GM21528 (cell line): ENCODE measurements at regions not wholly inside any gene's neighbourhood (a gene's known extent, or its start where the extent isn't known, plus 50 kb on each side); places are given as distances from the start of the nearest gene placed in this dataset.
"Not testable (repeated sequence)": the region's sequence is repeated elsewhere in the genome, so short reads cannot be mapped to it uniquely, and the experiment has no call there.

Source experiments
- ATAC-seq: cut with Tn5 transposase; IDR thresholded peaks from one replicate; pipeline ENCODE4 v1.9.1; 2021; ENCODE audit warnings: mild to moderate bottlenecking, moderate library complexity; ENCODE audit not compliant: unreplicated experiment, low FRiP score

DNA sequence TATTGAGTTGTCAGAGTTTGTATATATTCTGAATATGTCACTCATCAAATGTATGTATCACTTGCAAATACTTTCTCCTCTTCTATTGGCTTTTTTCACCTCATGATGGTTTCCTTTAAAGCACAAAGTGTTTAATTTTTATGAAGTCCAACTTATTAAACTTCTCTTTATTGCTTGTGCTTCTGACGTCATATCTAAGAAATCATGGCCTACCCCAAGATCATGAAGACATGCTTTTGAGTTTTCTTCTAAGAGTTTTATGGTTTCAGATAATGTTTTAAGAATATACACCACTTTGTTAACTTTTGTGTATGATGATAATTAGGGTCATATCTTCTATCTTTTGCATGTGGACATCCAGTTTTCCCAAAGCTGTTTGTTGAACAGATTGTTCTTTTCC, 417.2 kb upstream of the ATP10A start:
- no peak for ATAC-seq

DNA sequence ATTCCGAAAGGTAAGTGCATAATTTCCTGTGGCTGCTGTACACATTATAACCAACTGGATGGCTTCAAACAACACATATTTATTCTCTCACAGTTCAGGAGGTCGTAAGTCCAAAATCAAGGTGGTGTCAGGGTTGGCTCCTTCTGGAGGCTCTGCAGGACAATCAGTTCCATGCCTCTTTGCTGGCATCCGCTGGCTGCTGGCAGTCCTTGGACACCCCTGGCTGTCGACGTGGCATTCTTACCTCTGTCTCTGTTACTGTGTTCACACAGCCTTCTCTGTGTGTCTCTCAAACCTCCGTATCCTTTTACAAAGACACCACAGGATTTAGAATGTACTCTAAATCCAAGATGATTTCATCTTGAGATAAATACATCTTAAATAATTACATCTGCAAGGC, 398.8 kb upstream of the ATP10A start:
- ATAC-seq = no peak

DNA sequence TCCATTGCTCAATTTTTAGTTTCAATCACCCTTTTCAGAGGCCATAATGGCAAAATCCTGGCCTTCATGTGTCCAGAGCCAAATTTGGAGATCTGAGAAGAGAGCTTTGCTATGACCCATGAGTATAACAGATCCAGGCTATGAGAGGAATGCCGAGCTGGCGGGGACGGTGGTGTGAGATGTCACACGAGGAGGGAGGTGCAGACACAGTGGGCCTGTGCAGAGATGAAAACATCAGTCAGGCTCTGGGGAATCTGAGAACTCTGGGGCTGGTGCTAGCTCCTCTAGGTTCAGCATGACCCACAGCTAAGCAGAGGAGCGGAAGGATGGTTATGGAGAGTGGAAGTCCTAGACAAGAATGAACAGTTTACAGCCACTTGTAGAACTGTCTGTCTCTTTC, 398.3 kb upstream of the ATP10A start:
- no peak for ATAC-seq

DNA sequence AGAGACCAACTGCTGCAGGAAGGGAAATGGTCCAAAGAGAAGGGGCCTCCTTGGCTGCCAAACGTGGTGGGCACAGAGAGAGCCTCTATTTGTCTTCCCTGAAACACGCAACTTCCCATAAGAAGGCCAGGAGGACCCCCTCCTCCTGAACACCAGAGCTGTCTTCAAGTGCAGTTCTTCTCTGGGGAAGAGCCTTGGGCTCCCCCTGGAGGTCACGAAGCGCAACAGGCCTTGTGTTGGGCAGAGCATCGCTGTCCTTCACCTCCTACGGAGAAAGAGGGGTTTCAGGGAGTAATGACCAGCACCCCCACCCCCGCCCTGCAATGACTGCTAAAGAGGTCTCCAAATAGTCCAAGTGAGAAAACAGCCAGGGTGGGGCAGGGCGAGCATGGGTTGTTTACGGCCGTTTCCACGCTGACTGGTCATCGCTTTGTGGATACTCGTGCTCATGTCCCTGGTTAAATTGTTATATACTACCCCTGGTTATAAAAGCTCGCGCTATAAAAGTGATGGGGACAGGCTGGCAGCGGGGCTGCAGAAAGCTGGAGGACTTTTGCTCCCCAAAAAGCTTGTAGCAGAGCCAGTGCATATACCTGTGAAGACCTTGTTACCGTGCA, 397.5 kb upstream of the ATP10A start:
- ATAC-seq = no peak

DNA sequence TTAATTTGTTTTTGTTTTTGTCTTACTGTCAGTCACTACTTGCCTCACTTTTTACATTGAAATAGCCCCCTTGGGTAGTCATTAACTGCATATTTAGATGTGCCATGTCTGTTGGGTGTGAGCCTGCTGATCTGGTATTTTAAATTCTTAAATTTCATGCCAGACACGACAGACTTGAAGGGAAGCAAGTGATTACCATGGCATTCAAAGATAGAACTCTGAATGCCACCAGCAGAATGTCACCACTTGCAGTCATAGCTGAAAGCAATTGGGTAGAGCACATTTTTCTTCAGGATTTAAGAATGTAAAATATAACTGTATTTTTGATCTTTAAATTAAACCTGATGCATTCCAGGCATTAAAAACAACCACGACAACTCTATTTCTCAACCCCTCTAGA, 396.5 kb upstream of the ATP10A start:
- no peak for ATAC-seq

DNA sequence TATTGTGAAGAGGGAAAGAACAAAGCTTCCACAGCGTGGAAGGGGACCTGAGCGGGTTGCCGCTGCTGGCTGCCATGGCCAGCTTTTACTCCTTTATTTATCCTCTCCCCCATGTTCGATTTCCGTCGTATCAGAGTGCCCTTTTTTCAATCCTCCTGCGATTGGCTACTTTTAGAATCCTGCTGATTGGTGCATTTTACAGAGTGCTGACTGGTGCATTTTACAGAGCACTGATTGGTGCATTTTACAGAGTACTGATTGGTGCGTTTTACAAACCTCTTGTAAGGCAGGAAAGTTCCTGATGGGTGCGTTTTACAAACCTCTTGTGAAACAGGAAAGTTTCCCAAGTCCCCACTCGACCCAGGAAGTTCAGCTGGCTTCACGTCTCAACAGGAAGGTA, 381.7 kb upstream of the ATP10A start:
- ATAC-seq = not testable (repeated sequence)

DNA sequence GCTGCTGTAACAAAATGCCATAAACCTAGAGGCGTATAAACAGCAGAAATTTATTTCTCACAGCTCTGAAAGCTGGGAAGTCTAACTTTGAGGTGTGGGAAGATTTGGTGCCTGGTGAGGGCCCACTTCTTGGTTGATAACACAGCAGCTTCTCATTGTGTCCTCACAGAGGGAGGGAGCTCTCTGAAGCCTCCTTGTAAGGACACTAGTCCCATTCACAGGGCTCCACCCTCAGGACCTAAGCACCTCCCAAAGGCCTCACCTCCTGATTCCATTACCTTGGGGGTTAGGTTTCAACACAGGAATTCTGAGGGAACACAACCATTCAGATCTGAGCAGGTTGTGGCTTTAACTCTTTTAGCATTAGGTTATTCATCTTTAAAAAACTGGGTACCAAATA, 380.3 kb upstream of the ATP10A start:
- no peak for ATAC-seq

DNA sequence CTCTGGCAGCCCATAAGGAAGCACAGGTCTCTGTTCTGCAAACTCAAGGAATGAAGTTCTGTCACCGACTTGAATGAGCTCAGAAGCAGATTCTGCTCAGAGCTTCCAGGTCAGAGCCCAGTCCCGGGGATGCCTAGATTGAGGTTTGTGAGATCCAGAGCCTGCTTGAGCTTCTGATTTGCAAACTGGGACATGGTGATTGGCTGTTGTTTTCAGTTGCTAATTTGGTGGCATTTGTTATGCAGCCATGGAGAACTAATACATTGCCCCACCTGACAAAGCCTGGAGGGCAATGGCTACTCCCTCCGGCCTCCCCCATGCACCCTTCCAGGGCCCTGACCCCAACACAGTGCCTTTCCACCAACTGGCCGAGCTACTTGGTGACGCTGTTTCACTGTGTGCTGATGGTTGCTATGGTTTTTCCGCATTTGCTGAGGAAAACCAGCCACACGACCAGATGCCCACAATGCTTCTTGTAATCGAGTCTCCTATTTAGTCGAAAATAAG, 379.5 kb upstream of the ATP10A start:
- ATAC-seq = no peak

DNA sequence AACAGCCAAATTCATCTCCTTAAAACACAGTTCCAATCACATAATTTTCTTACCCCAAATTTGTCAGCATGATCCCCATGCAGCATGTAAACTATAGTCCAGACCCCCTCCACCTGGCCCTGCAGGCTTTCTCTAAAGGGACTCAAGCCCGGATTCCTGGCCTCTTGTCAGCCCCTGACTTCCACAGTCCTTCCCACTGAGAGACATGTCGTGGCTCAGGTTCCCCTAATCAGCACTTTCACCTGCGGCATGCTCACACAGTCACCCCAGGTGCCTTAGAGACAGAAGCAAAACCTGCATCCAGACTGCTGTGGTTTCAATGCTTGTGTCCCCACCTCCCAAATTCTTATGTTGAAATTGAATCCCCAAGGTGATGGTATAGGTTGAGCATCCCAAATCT, 372.7 kb upstream of the ATP10A start:
- ATAC-seq = no peak

DNA sequence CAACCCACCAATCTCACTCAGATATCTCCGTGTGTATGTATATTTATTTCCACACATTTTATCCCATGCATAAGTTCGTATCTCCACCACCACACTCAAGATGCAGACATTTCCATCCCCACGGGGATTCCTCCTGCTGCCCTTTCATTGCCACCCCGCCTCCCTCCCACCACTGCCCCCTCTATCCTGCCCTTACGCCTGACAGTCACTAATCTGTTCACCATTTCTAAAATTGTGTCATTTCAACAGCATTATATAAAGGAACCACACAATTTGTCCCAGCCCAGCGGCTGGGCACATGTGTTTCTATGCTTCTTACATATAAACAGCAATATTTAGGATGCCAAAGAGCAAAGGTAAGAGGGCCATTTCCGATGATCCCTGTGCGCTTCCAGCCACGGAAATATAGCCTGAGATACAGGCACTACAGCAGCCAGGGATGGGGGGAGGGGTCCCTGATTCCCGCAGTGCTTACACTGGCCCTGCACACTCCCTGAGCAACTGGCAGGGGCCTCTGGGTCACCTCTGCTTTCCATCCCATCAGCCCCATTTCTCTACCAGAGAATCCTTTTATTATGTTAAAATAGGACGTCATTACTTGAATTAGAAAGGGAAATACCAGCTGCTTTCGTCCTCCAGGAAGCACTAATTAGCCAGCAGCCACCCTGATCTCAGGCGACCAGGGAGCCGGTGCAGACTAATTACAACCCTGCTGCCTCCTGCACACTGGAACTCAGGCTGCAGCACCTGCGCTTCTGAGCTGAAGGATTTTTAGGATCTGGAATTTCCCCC, 372.0 kb upstream of the ATP10A start:
- ATAC-seq = no peak

DNA sequence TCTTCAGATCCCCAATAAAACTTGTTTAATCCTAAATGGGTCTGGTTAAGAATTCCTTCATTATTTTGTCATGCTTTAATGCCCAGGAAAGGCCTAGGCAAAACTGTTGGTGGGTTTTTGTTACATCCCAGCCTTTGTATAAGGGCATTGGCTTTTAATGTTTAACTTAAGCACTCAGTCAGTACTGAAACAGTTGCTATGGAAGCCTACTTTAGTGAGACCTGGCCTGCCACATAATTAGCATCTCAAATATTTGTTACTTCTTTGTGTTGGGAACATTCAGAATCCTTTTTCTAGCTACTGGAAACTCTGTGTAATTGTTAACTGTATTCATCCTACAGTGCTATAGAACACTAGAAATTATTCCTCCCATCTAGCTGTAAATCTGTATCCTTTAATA, 369.6 kb upstream of the ATP10A start:
- ATAC-seq = no peak

DNA sequence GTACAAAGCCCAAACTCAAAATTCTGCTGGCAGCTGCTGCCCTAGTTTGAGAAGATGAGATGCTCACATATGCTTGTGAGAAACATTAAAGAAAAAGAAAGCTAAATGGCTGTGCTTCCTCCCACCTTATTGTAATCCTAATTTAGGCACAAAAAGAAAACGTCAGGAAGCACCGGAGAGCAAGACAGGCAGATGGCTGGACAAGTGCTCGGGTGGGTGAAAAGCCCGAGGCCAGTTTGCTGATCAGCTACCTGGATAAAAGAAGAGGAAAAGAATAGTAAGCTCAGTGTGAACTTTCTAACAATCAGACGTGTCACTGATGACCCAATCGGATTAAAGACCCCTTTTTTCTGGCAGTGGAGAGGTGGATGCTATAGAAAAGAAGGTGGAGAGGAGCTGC, 368.0 kb upstream of the ATP10A start:
- no peak for ATAC-seq

DNA sequence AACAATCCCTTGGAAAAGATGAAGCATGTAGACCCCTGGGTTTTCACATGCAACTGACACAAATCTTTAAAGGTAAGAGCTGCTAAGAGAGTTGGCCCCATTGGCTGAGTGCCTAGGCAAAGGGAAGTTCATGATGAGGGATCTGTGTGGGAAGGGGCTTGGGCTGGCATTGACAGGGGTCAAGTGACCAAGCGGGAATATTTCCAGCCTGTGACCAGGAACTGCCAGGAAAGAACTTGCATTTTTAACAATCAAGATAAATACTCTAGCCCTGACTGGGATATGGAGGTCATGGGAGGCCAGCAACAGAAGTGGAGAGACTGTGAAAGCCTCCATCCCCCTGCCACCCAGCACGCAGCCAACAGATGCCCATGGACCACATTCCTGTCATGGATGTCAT, 361.1 kb upstream of the ATP10A start:
- no peak for ATAC-seq

DNA sequence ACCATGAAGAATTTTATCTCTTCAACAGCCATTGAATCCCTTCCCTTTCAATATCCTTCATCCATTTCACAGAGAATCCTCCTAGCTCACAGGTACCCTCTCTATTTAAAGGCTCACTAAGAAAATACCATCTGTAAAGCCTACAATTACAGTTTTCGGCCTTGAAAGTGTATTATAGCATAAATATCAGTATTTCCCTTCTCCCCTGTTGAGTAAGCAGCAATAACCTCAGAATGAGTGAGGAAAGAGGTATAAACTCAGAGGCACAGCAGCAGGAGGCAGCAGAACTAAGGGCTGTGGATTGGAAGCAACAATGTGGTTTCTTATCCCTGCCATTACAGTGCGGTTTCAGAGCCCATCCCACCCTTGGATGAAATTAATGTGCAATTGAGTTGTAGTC, 360.6 kb upstream of the ATP10A start:
- ATAC-seq = no peak

DNA sequence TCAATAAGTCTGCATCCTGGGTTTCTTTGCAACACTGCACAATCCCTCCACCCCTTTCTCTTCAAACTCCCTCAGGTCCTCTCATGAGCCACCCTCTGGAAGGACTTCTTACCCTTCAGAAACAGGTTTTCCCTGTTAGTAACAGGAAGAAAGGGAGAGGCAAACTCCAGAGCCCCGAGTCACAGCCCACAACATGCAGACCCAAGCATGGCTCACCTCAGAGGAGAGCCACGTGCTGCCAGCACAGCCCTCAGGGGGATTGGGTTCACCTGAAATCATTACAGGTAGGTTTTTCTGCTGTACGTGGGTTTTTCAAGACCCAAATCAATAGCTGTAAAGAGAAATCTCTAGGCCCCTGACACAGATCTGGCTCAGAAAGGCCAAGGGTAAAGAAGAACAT, 359.7 kb upstream of the ATP10A start:
- ATAC-seq = no peak

DNA sequence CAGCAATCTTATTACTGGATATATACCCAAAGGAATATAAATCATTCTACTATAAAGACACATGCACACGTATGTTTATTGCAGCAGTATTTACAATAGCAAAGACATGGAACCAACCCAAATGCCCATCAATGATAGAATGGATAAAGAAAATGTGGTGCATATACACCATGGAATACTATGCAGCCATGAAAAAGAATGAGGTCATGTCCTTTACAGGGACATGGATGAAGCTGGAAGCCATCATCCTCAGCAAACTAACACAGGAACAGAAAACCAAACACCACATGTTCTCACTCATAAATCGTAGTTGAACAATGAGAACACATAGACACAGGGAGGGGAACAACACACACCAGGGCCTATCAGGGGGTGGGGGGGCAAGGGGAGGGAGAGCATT, 353.9 kb upstream of the ATP10A start:
- ATAC-seq = not testable (repeated sequence)

DNA sequence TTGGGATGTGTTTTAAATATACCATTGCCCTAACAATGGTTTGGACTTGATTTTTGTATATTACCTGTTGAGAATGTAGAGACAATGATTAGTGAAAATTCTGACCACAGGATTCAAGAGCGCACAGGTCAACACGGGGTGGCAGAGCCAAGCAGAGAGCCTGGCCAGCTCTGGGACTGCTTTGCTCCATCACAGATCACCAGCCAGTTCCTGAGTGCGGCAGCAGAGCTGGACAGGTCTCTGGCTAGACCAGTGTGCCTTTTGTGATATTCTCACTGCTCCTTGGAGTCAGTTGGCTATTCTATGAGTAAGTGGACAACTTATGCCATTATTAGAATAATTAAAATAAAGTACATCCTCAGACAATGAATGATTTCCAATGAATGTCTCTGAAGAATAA, 351.2 kb upstream of the ATP10A start:
- no peak for ATAC-seq

DNA sequence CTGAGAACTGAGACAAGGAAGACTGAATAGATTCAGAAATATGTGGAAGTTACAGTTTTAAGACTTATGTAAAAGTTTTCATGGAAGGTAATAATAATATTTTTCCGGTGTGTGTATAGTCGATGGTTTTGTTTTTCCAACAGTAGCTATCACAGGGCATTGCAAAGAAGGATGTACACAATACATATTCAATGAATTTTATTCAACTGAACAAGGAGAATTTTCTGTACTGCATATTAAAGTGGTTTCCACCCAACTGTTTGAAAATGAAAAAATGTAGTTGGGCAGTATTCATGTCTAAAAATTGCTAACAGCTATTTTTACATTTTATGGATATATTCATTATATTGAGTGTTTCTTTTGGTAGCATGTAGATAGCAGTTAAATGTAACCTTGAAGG, 350.3 kb upstream of the ATP10A start:
- no peak for ATAC-seq

DNA sequence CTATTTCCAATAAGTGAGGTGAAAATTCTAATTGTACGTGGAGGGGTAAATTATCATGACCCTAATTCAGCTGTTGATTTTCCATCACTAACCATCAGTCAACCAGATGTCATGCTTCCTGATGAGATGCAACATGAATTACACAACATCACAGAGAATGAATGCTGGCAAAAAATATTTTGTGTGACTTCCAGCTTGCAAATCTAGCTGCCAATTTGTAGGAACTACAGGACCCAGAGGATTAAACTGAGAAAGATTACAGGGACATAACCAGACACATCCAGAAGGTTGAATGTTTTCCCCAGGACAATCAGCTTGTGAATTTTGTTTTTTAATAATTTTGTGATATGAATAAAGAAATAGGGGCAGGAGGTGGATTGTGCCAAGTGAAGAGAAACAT, 349.0 kb upstream of the ATP10A start:
- no peak for ATAC-seq

DNA sequence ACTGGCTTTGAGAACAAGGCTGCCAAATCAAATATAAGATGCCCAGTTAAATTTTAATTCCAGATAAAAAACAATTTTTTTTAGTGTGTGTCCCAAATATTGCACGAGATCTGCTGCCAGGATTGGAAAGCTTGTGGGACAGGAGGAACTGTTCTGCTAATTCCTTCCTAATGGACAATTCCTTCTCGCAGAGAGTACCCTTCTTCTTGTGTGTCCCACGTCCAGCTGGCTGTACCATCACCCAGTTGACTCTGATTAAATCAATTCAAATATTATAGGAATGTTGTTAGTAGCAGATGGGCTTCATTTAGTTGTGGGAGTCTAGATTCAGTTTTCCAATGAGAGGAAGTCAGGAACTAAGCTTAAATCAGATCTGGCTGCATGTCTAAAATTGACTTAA, 347.9 kb upstream of the ATP10A start:
- ATAC-seq = no peak

DNA sequence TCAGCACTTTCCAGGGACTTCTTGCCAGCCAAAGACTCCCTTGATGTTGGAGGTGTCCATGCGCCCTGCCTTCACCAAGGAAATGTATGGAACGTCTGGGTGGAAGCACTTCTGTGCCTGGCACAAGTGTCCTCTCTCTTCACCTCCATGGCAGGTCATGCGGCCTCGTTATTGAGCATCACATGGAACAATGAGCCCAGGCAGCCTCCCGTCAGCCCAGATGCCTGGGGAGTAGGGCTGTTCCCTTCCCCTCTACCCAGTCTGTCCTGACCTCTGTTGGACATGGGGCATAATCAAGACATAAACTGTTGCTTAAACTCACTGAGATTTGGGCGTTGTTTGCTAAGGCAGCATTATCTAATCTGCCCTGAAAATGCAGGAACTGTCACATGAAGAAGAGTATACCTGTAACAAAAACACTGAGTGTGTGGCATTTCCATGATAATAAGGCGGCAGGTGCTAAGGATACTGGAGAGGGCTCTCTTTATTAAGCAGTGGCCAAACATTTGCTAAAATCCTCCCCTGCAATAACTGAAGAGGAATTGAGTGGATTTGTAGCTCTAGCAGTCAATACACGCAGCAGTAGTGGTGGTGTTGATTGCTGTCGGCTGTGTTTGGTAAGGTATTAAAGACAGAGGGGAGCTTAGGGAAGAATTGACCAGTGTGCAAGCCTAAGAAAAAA, 338.2 kb upstream of the ATP10A start:
- no peak for ATAC-seq

DNA sequence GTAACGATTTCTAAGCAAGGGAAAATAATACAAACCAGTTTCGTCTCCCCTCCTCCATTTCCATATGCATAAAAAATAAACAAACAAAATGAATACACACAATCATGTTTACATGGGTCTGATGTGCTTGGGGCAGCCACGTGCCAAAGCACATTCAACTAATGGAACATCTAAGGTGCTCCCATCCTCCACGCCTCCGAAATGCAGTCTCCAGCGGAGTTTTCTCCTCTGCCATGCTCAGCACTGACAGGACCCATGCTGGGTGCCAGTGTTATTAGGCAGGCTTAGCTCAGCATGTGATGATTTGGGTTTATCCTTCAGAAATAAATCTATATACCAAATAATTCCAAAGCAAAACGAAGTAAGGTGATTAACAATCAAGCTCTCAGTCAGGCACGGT, 337.3 kb upstream of the ATP10A start:
- ATAC-seq = no peak
